GM12878 (cell line): ENCODE measurements at regions not wholly inside any gene's neighbourhood (a gene's known extent, or its start where the extent isn't known, plus 50 kb on each side); places are given as distances from the start of the nearest gene placed in this dataset.
A peak's percentile ranks its signal among the peaks of the same experiment; 100 is the strongest.

Source experiments
- BCL11A ChIP-seq: IDR thresholded peaks from 2 replicates; pipeline ENCODE4 v1.6.1; 2011; ENCODE audit warnings: low read depth, low read length
- CREM ChIP-seq: IDR thresholded peaks from 2 replicates; pipeline ENCODE4 v1.6.1; 2014; ENCODE audit warnings: antibody characterized with exemption, low read depth
- EED ChIP-seq: sonication (generic); IDR thresholded peaks from 2 replicates; pipeline ENCODE4 v1.6.1; 2016; ENCODE audit warnings: antibody characterized with exemption, low read depth
- EGR1 ChIP-seq, 2 experiments: IDR thresholded peaks; 1 replicate in 1 of 2; 2 replicates in 1 of 2; pipeline ENCODE4 v1.6.1; 2011 to 2012; ENCODE audit warnings: low read depth in 2 of 2, low read length in 2 of 2, borderline replicate concordance in 1 of 2, mild to moderate bottlenecking in 1 of 2, moderate library complexity in 1 of 2
- EP300 ChIP-seq, 2 experiments: fragments of 150-350 bp in 1 of 2; IDR thresholded peaks; 2 replicates each; pipeline ENCODE4 v1.6.1; 2011 to 2012; ENCODE audit warnings: low read depth in 2 of 2, low read length in 2 of 2, borderline replicate concordance in 1 of 2, improper control_type of control experiment in 1 of 2, inconsistent platforms in 1 of 2; ENCODE audit not compliant: control insufficient read depth in 1 of 2
- EZH2 ChIP-seq: IDR thresholded peaks from 2 replicates; pipeline ENCODE4 v1.6.1; 2012; ENCODE audit warnings: low read depth, mild to moderate bottlenecking, control low read depth, inconsistent platforms, low read length, borderline replicate concordance; ENCODE audit not compliant: control insufficient read depth
- HDAC6 ChIP-seq: fragments of 200-600 bp; sonication (generic); IDR thresholded peaks from one replicate; pipeline ENCODE4 v1.8.0; 2017; ENCODE audit warnings: antibody characterized with exemption; ENCODE audit not compliant: unreplicated experiment
- IKZF1 ChIP-seq: fragments of 450-650 bp; conservative IDR thresholded peaks from 2 replicates; pipeline ENCODE4 v1.6.1; 2017; ENCODE audit warnings: antibody characterized with exemption, mild to moderate bottlenecking
- MEF2A ChIP-seq: IDR thresholded peaks from 2 replicates; pipeline ENCODE4 v1.6.1; 2011; ENCODE audit warnings: low read depth, mild to moderate bottlenecking, low read length, moderate library complexity; ENCODE audit not compliant: insufficient read depth
- NR2F1 ChIP-seq: fragments of 450-650 bp; conservative IDR thresholded peaks from 2 replicates; pipeline ENCODE4 v1.6.1; 2017; ENCODE audit warnings: mild to moderate bottlenecking
- SRF ChIP-seq, 2 experiments: IDR thresholded peaks; 2 replicates each; pipeline ENCODE4 v1.6.1; 2011; ENCODE audit warnings: low read depth in 2 of 2, low read length in 2 of 2, mild to moderate bottlenecking in 1 of 2, moderate library complexity in 1 of 2
- TCF7 ChIP-seq: IDR thresholded peaks from 2 replicates; pipeline ENCODE4 v1.6.1; 2014; ENCODE audit warnings: antibody characterized with exemption, borderline replicate concordance
- TF ChIP-seq, protein P1 (sequence below): fragments of 450-650 bp; IDR thresholded peaks from 2 replicates; pipeline ENCODE4 v1.6.1; 2017; ENCODE audit warnings: mild to moderate bottlenecking, low read depth, inconsistent platforms; ENCODE audit not compliant: poor library complexity, severe bottlenecking
- TF ChIP-seq, protein P2 (sequence below): fragments of 450-650 bp; IDR thresholded peaks from 2 replicates; pipeline ENCODE4 v1.6.1; 2017; ENCODE audit warnings: low read depth, mild to moderate bottlenecking, moderate library complexity
- TF ChIP-seq, protein P3 (sequence below): IDR thresholded peaks from 2 replicates; pipeline ENCODE4 v1.6.1; 2011; ENCODE audit warnings: borderline replicate concordance, low read depth, mild to moderate bottlenecking, moderate library complexity, mixed read lengths, low read length; ENCODE audit not compliant: insufficient read depth; ENCODE audit errors: extremely low read length
- TF ChIP-seq, protein P4 (sequence below): fragments of 450-650 bp; IDR thresholded peaks from 2 replicates; pipeline ENCODE4 v1.6.1; 2017; ENCODE audit warnings: mild to moderate bottlenecking, moderate library complexity

DNA sequence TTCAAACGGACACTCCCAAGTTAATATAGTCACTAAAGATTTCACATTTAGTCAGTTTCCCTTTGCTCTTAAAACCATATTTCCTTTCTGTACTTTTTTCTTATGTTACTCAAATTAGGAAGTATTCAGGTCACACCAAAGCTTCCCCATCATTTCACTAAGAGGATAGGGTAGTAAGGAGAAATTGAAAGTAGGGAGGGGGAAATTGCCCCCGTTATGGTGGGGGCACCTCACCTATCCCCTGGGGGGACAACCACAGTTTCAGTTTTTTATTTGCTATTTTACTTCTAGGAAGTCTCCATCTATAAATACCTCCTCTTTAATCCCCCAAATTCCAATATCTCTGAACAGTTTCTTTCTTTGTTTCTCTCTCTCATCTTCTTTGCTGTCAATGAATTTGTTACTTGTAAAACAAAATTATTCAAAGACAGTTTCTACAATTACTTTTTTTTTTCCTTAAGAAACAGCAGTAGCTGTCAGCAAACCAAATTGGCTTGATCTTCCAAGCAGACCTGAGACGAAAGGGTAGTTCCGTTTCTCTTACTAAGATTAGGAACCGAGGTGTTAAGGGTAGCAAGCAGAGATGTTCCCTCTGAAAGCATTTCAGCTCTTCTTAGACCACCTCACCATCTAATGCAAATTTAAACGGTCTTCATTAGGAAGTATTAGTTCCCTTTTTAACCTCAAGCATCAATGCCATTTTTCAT is 160.2 kb upstream of the KLF3 start (continued):
- TF ChIP-seq, protein P1, sequence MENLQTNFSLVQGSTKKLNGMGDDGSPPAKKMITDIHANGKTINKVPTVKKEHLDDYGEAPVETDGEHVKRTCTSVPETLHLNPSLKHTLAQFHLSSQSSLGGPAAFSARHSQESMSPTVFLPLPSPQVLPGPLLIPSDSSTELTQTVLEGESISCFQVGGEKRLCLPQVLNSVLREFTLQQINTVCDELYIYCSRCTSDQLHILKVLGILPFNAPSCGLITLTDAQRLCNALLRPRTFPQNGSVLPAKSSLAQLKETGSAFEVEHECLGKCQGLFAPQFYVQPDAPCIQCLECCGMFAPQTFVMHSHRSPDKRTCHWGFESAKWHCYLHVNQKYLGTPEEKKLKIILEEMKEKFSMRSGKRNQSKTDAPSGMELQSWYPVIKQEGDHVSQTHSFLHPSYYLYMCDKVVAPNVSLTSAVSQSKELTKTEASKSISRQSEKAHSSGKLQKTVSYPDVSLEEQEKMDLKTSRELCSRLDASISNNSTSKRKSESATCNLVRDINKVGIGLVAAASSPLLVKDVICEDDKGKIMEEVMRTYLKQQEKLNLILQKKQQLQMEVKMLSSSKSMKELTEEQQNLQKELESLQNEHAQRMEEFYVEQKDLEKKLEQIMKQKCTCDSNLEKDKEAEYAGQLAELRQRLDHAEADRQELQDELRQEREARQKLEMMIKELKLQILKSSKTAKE, result peak; percentile 56
- TF ChIP-seq EZH2, result no peak
- TF ChIP-seq BCL11A, result peak; percentile 89
- no peak for TF ChIP-seq HDAC6
- peak; percentile 52; the same call in 1 of the 2 replicates for TF ChIP-seq NR2F1
- TF ChIP-seq EGR1 (IDR thresholded peaks at IDR 0.05; ENCODE audit: borderline replicate concordance in 1 of 2, low read depth in 2 of 2, low read length in 2 of 2), result peak in 1 of 2 experiments; percentile 86; a peak in 2 of 3 replicates
- 0 out of 4 replicates have a peak, but pooled peaks of 1 of the 2 experiments have one; percentile 56 for TF ChIP-seq SRF (IDR thresholded peaks at IDR 0.05; ENCODE audit: low read depth in 2 of 2, low read length in 2 of 2)
- TF ChIP-seq, protein P2, sequence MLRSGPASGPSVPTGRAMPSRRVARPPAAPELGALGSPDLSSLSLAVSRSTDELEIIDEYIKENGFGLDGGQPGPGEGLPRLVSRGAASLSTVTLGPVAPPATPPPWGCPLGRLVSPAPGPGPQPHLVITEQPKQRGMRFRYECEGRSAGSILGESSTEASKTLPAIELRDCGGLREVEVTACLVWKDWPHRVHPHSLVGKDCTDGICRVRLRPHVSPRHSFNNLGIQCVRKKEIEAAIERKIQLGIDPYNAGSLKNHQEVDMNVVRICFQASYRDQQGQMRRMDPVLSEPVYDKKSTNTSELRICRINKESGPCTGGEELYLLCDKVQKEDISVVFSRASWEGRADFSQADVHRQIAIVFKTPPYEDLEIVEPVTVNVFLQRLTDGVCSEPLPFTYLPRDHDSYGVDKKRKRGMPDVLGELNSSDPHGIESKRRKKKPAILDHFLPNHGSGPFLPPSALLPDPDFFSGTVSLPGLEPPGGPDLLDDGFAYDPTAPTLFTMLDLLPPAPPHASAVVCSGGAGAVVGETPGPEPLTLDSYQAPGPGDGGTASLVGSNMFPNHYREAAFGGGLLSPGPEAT, result peak; percentile 91; the same call in 1 of the 2 replicates
- peak; percentile 79 for TF ChIP-seq MEF2A
- TF ChIP-seq, protein P3, sequence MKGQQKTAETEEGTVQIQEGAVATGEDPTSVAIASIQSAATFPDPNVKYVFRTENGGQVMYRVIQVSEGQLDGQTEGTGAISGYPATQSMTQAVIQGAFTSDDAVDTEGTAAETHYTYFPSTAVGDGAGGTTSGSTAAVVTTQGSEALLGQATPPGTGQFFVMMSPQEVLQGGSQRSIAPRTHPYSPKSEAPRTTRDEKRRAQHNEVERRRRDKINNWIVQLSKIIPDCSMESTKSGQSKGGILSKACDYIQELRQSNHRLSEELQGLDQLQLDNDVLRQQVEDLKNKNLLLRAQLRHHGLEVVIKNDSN, result no peak
- peak; percentile 37 for TF ChIP-seq CREM
- TF ChIP-seq, protein P4, sequence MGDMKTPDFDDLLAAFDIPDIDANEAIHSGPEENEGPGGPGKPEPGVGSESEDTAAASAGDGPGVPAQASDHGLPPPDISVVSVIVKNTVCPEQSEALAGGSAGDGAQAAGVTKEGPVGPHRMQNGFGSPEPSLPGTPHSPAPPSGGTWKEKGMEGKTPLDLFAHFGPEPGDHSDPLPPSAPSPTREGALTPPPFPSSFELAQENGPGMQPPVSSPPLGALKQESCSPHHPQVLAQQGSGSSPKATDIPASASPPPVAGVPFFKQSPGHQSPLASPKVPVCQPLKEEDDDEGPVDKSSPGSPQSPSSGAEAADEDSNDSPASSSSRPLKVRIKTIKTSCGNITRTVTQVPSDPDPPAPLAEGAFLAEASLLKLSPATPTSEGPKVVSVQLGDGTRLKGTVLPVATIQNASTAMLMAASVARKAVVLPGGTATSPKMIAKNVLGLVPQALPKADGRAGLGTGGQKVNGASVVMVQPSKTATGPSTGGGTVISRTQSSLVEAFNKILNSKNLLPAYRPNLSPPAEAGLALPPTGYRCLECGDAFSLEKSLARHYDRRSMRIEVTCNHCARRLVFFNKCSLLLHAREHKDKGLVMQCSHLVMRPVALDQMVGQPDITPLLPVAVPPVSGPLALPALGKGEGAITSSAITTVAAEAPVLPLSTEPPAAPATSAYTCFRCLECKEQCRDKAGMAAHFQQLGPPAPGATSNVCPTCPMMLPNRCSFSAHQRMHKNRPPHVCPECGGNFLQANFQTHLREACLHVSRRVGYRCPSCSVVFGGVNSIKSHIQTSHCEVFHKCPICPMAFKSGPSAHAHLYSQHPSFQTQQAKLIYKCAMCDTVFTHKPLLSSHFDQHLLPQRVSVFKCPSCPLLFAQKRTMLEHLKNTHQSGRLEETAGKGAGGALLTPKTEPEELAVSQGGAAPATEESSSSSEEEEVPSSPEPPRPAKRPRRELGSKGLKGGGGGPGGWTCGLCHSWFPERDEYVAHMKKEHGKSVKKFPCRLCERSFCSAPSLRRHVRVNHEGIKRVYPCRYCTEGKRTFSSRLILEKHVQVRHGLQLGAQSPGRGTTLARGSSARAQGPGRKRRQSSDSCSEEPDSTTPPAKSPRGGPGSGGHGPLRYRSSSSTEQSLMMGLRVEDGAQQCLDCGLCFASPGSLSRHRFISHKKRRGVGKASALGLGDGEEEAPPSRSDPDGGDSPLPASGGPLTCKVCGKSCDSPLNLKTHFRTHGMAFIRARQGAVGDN, result no peak
- peak; percentile 59 to 83; a peak in 1 of 4 replicates for TF ChIP-seq EP300 (IDR thresholded peaks at IDR 0.05; ENCODE audit: borderline replicate concordance in 1 of 2, control insufficient read depth in 1 of 2, low read depth in 2 of 2, low read length in 2 of 2)
- TF ChIP-seq TCF7, result peak; percentile 55
- peak; percentile 86 for TF ChIP-seq IKZF1
- TF ChIP-seq EED, result peak; percentile 94
